IMR-90 (cell line): ENCODE measurements at regions not wholly inside any gene's neighbourhood (a gene's known extent, or its start where the extent isn't known, plus 50 kb on each side); places are given as distances from the start of the nearest gene placed in this dataset.

Experiments used
- ATAC-seq: fragments of 200-7000 bp; cut with Tn5 transposase; 2 replicates; pipeline ENCODE4 v1.9.1; 2020; ENCODE audit warnings: low read depth, mild to moderate bottlenecking, moderate library complexity
- BruUV-seq: library from RNA; stranded (reverse); fragments of 400-500 nt; replicated peaks from 2 replicates; lab custom pipeline; 2021; lab: Mats Ljungman, UMichigan
- CTCF ChIA-PET: fragments of 300-600 bp; formaldehyde crosslinking; extraction: SDS; loops from one replicate; lab custom pipeline; 2021; ENCODE audit warnings: antibody characterized with exemption; lab: Yijun Ruan, JAX
- POLR2A ChIA-PET: fragments of 300-600 bp; sonication (Branson Sonifier 250); formaldehyde crosslinking; loops from one replicate; lab custom pipeline; 2022; ENCODE audit warnings: antibody characterized with exemption; ENCODE audit not compliant: unreplicated experiment; lab: Charles Lee
- DNase-seq: peaks from one replicate; pipeline ENCODE4 v3.0.0; 2013
- H2AFZ ChIP-seq: replicated peaks from 2 replicates; pipeline ENCODE3; 2013; ENCODE audit warnings: low read length, mild to moderate bottlenecking; ENCODE audit not compliant: poor library complexity
- H2AK5ac ChIP-seq: 2 replicates; pipeline ENCODE4 v1.6.1; 2013; ENCODE audit warnings: low read depth, low read length, inconsistent platforms
- H2AK9ac ChIP-seq: replicated peaks from 2 replicates; pipeline ENCODE3; 2013; ENCODE audit warnings: mild to moderate bottlenecking, low read depth, low read length, moderate library complexity; ENCODE audit not compliant: poor library complexity
- H2BK120ac ChIP-seq: 2 replicates; pipeline ENCODE4 v1.6.1; 2013; ENCODE audit warnings: low read depth, low read length, inconsistent platforms
- H2BK15ac ChIP-seq: 3 replicates; pipeline ENCODE4 v1.6.1; 2013; ENCODE audit warnings: low read depth, low read length, inconsistent platforms
- H2BK20ac ChIP-seq: 2 replicates; pipeline ENCODE4 v1.6.1; 2013; ENCODE audit warnings: low read depth, mild to moderate bottlenecking, inconsistent platforms, low read length, moderate library complexity
- H2BK5ac ChIP-seq: 2 replicates; pipeline ENCODE4 v1.6.1; 2013; ENCODE audit warnings: mild to moderate bottlenecking, low read depth, low read length, inconsistent platforms; ENCODE audit not compliant: poor library complexity, severe bottlenecking
- H3K14ac ChIP-seq: replicated peaks from 2 replicates; pipeline ENCODE4 v1.6.1; 2013; ENCODE audit warnings: low read depth, low read length, inconsistent platforms
- H3K18ac ChIP-seq: 2 replicates; pipeline ENCODE4 v1.6.1; 2013; ENCODE audit warnings: low read depth, low read length, control low read depth
- H3K23ac ChIP-seq: 2 replicates; pipeline ENCODE4 v1.6.1; 2013; ENCODE audit warnings: low read depth, low read length, inconsistent platforms
- H3K27ac ChIP-seq: 2 replicates; pipeline ENCODE4 v1.5.1; 2013; ENCODE audit warnings: mild to moderate bottlenecking, control low read depth, low read length; ENCODE audit not compliant: insufficient read depth
- H3K27me3 ChIP-seq: 2 replicates; pipeline ENCODE4 v1.6.1; 2013; ENCODE audit warnings: low read length; ENCODE audit not compliant: control insufficient read depth, insufficient read depth
- H3K36me3 ChIP-seq: 2 replicates; pipeline ENCODE4 v1.6.1; 2013; ENCODE audit warnings: low read length, mixed read lengths; ENCODE audit not compliant: control insufficient read depth, insufficient read depth
- H3K4ac ChIP-seq: 2 replicates; pipeline ENCODE4 v1.6.1; 2013; ENCODE audit warnings: low read depth, low read length, inconsistent platforms
- H3K4me1 ChIP-seq: 2 replicates; pipeline ENCODE4 v1.6.1; 2013; ENCODE audit warnings: low read length, mixed read lengths; ENCODE audit not compliant: control insufficient read depth, insufficient read depth
- H3K4me2 ChIP-seq: 2 replicates; pipeline ENCODE4 v1.6.1; 2013; ENCODE audit warnings: low read depth, mild to moderate bottlenecking, control low read depth, low read length, moderate library complexity
- H3K4me3 ChIP-seq: 2 replicates; pipeline ENCODE4 v1.5.1; 2013; ENCODE audit warnings: low read depth, mild to moderate bottlenecking, control low read depth, low read length, moderate library complexity; ENCODE audit not compliant: insufficient read depth
- H3K56ac ChIP-seq: 2 replicates; pipeline ENCODE4 v1.6.1; 2013; ENCODE audit warnings: low read length, inconsistent platforms; ENCODE audit not compliant: insufficient read depth; ENCODE audit errors: extremely low read depth
- H3K79me1 ChIP-seq, 2 experiments: 2 replicates each; pipeline ENCODE4 v1.6.1; 2013; ENCODE audit warnings: low read length in 2 of 2, inconsistent platforms in 1 of 2, low read depth in 1 of 2
- H3K9ac ChIP-seq: 2 replicates; pipeline ENCODE4 v1.6.1; 2013; ENCODE audit warnings: low read depth, low read length, control low read depth
- H3K9me1 ChIP-seq: 2 replicates; pipeline ENCODE4 v1.6.1; 2013; ENCODE audit warnings: low read length, inconsistent platforms; ENCODE audit not compliant: insufficient read depth
- H3K9me3 ChIP-seq: 2 replicates; pipeline ENCODE4 v1.6.1; 2013; ENCODE audit warnings: low read length; ENCODE audit not compliant: control insufficient read depth, insufficient read depth
- H4K20me1 ChIP-seq: 2 replicates; pipeline ENCODE4 v1.6.1; 2013; ENCODE audit warnings: low read length, inconsistent platforms; ENCODE audit not compliant: insufficient read depth
- H4K5ac ChIP-seq: 2 replicates; pipeline ENCODE4 v1.6.1; 2013; ENCODE audit warnings: mild to moderate bottlenecking, low read depth, low read length, control low read depth
- H4K8ac ChIP-seq, 2 experiments: 2 replicates each; pipeline ENCODE4 v1.6.1; 2013; ENCODE audit warnings: low read depth in 2 of 2, low read length in 2 of 2, control low read depth in 1 of 2, inconsistent platforms in 1 of 2
- H4K91ac ChIP-seq: 2 replicates; pipeline ENCODE4 v1.6.1; 2013; ENCODE audit warnings: low read depth, low read length, inconsistent platforms; ENCODE audit not compliant: insufficient read depth
- BHLHE40 ChIP-seq: fragments of 150-350 bp; IDR thresholded peaks from 2 replicates; pipeline ENCODE4 v1.6.1; 2016; ENCODE audit warnings: mild to moderate bottlenecking, low read depth, low read length
- CEBPB ChIP-seq: IDR thresholded peaks from 2 replicates; pipeline ENCODE4 v1.6.1; 2012; ENCODE audit warnings: low read depth, low read length, improper control_type of control experiment
- CHD1 ChIP-seq: IDR thresholded peaks from 2 replicates; pipeline ENCODE4 v1.6.1; 2012; ENCODE audit warnings: low read depth, low read length, improper control_type of control experiment
- FOS ChIP-seq: fragments of 150-350 bp; IDR thresholded peaks from 2 replicates; pipeline ENCODE4 v1.6.1; 2016; ENCODE audit warnings: low read depth, low read length
- MAFK ChIP-seq: IDR thresholded peaks from 2 replicates; pipeline ENCODE4 v1.6.1; 2012; ENCODE audit warnings: low read depth, low read length, improper control_type of control experiment
- MAZ ChIP-seq: IDR thresholded peaks from 2 replicates; pipeline ENCODE4 v1.6.1; 2012; ENCODE audit warnings: low read depth, mild to moderate bottlenecking, low read length, improper control_type of control experiment, moderate library complexity, borderline replicate concordance
- MXI1 ChIP-seq: IDR thresholded peaks from 2 replicates; pipeline ENCODE4 v1.6.1; 2012; ENCODE audit warnings: low read depth, mild to moderate bottlenecking, low read length, moderate library complexity, borderline replicate concordance
- NFE2L2 ChIP-seq: fragments of 150-350 bp; IDR thresholded peaks from 2 replicates; pipeline ENCODE4 v1.6.1; 2016; ENCODE audit warnings: low read depth, mild to moderate bottlenecking, low read length
- POLR2A ChIP-seq: IDR thresholded peaks from 2 replicates; pipeline ENCODE4 v1.6.1; 2012; ENCODE audit warnings: mild to moderate bottlenecking, low read depth, low read length
- RAD21 ChIP-seq: IDR thresholded peaks from 2 replicates; pipeline ENCODE4 v1.6.1; 2012; ENCODE audit warnings: low read length, improper control_type of control experiment
- RCOR1 ChIP-seq: IDR thresholded peaks from 2 replicates; pipeline ENCODE4 v1.6.1; 2012; ENCODE audit warnings: mild to moderate bottlenecking, low read length, improper control_type of control experiment; ENCODE audit not compliant: insufficient replicate concordance
- RFX5 ChIP-seq: IDR thresholded peaks from 2 replicates; pipeline ENCODE4 v1.8.0; 2012; ENCODE audit warnings: low read depth, mild to moderate bottlenecking, low read length, moderate library complexity
- SMC3 ChIP-seq: fragments of 150-350 bp; IDR thresholded peaks from 2 replicates; pipeline ENCODE4 v1.6.1; 2016; ENCODE audit warnings: low read depth, mild to moderate bottlenecking, antibody characterized with exemption, low read length, moderate library complexity
- WGBS, 2 experiments: methylation state at CpG; one replicate each; pipeline versions ENCODE4 v1.1.5 to v1.1.7; 2013; ENCODE audit warnings: missing lambda C conversion rate in 2 of 2; ENCODE audit not compliant: insufficient read length in 1 of 2; ENCODE audit errors: extremely low coverage in 2 of 2; 5-methylcytosine and 5-hydroxymethylcytosine counted together
- dilution Hi-C: fragments of 300-500 bp; cut with HindIII; formaldehyde crosslinking; loops from one replicate; pipeline ENCODE4 v1.14.3; 2018; ENCODE audit warnings: low sequenced_read_pairs; ENCODE audit not compliant: unreplicated experiment
- in situ Hi-C: fragments of 300-500 bp; cut with MboI; formaldehyde crosslinking; loops from 3 replicates; pipeline ENCODE4 v1.14.3; 2019; ENCODE audit warnings: low sequenced_read_pairs, inconsistent platforms, mixed read lengths
- intact Hi-C: fragments of 100-400 bp; cut with micrococcal nuclease; formaldehyde crosslinking; loops from 2 replicates; pipeline ENCODE4 v1.10.0; 2022
- TF ChIP-seq, protein P1 (sequence below): fragments of 150-350 bp; IDR thresholded peaks from 2 replicates; pipeline ENCODE4 v1.6.1; 2016; ENCODE audit warnings: low read depth, mild to moderate bottlenecking, low read length, moderate library complexity, borderline replicate concordance
- TF ChIP-seq, protein P2 (sequence below): fragments of 150-350 bp; IDR thresholded peaks from 2 replicates; pipeline ENCODE4 v1.6.1; 2017; ENCODE audit warnings: mild to moderate bottlenecking, antibody characterized with exemption, low read length, low read depth
- TF ChIP-seq, protein P3 (sequence below): conservative IDR thresholded peaks from 2 replicates; pipeline ENCODE4 v1.5.1; 2012; ENCODE audit warnings: mild to moderate bottlenecking, low read depth, low read length, improper control_type of control experiment

DNA sequence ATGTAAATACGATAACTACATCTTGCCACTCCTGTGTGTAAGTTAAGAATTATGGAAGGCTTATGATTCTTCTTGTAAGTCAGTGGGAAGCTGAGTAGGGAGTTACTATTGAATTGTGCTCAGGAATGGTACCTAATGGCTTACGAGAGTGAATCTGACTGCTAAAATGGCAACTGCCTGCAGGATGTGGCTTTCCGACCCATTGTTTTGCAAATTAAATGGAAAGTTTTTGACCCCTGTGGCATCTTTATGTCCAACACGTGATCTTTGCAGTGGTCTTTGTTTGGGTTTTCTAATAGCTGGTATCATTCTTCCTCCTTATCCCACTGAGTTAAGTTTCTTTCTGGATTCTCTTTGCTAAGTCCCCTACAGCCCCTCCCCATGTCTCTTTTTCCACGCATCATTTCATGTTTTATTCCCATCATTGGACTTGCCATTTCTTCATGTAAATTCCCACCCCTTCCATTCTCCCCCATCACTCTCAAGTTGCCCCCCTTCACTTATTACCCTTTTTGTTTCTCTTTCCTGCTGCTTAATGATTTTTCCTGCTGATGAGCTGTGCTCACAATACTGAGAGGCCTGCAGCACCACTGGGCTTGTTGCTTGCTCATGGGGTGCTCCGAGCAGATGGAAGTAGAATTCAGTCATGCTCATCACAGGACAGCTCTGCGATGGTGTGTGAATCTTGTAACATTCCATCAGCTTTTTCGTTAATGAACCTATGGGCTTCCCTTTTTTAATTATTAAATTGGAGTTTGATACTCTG, 428.2 kb upstream of the IL12A start:
- Histone ChIP-seq H3K18ac (no peak overlapping the region), H3K14ac (no peak overlapping the region), H3K79me1 (no peaks in the 10 kb centered on the region), H3K9me3 (no peaks in the 10 kb centered on the region), H4K8ac (no peak overlapping the region), H3K27ac (no peak overlapping the region), H4K91ac (no peak overlapping the region), H3K4me2 (no peak overlapping the region), H4K20me1 (no peaks in the 10 kb centered on the region), H3K4me3 (no peak overlapping the region), H2BK20ac (no peak overlapping the region), H3K9ac (no peak overlapping the region), H3K27me3 (peaks cover 10% of the 10 kb centered on the region), H3K23ac (no peak overlapping the region), H3K36me3 (no peaks in the 10 kb centered on the region), H2AFZ (no peak overlapping the region), H3K4ac (no peak overlapping the region), H2BK15ac (no peak overlapping the region), H2BK120ac (no peak overlapping the region), H2AK9ac (no peak overlapping the region), H3K9me1 (no peaks in the 10 kb centered on the region), H4K5ac (no peak overlapping the region), H3K56ac (no peak overlapping the region), H2BK5ac (no peak overlapping the region), H2AK5ac (no peak overlapping the region), H3K4me1 (no peaks in the 10 kb centered on the region)
- BruUV-seq, result no TSS peak
- ATAC-seq (no peak), DNase-seq (no peak)
- intact Hi-C loops, result no loop called here
- dilution Hi-C loops, result no loop called here
- in situ Hi-C loops, result no loop called here
- TF ChIP-seq, protein P1, sequence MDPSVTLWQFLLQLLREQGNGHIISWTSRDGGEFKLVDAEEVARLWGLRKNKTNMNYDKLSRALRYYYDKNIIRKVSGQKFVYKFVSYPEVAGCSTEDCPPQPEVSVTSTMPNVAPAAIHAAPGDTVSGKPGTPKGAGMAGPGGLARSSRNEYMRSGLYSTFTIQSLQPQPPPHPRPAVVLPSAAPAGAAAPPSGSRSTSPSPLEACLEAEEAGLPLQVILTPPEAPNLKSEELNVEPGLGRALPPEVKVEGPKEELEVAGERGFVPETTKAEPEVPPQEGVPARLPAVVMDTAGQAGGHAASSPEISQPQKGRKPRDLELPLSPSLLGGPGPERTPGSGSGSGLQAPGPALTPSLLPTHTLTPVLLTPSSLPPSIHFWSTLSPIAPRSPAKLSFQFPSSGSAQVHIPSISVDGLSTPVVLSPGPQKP, result no peak
- TF ChIP-seq CHD1 (no peak), NFE2L2 (no peak), RFX5 (no peak), POLR2A (no peak), BHLHE40 (no peak), RCOR1 (no peak), MXI1 (no peak), MAFK (no peak), SMC3 (no peak), MAZ (no peak), CEBPB (no peak), FOS (no peak), RAD21 (no peak)
- TF ChIP-seq, protein P2, sequence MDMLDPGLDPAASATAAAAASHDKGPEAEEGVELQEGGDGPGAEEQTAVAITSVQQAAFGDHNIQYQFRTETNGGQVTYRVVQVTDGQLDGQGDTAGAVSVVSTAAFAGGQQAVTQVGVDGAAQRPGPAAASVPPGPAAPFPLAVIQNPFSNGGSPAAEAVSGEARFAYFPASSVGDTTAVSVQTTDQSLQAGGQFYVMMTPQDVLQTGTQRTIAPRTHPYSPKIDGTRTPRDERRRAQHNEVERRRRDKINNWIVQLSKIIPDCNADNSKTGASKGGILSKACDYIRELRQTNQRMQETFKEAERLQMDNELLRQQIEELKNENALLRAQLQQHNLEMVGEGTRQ, result no peak
- TF ChIP-seq, protein P3, sequence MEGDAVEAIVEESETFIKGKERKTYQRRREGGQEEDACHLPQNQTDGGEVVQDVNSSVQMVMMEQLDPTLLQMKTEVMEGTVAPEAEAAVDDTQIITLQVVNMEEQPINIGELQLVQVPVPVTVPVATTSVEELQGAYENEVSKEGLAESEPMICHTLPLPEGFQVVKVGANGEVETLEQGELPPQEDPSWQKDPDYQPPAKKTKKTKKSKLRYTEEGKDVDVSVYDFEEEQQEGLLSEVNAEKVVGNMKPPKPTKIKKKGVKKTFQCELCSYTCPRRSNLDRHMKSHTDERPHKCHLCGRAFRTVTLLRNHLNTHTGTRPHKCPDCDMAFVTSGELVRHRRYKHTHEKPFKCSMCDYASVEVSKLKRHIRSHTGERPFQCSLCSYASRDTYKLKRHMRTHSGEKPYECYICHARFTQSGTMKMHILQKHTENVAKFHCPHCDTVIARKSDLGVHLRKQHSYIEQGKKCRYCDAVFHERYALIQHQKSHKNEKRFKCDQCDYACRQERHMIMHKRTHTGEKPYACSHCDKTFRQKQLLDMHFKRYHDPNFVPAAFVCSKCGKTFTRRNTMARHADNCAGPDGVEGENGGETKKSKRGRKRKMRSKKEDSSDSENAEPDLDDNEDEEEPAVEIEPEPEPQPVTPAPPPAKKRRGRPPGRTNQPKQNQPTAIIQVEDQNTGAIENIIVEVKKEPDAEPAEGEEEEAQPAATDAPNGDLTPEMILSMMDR, result no peak
- ChIA-PET POLR2A (no interaction called here), CTCF (interaction anchor here (1.0 to 1.2 kb wide), 2 partner anchors 238 to 300 kb away, joined by 3 read pairs; no protein-coding TSS in a partner anchor)
- 54% methylated on average over 3 of the region's 8 CpGs; no CpG with 5 or more reads in 1 of the 2 experiments for WGBS, 2 experiments
